Effector memory CD8-positive, alpha-beta T cell (primary cell): ENCODE measurements at regions not wholly inside any gene's neighbourhood (a gene's known extent, or its start where the extent isn't known, plus 50 kb on each side); places are given as distances from the start of the nearest gene placed in this dataset.

Source experiments
- ATAC-seq: fragments of 150-1000 bp; cut with Tn5 transposase; replicated peaks from 2 replicates; pipeline ENCODE4 v1.10.0; 2021; ENCODE audit warnings: mild to moderate bottlenecking, moderate library complexity
- DNase-seq, 3 experiments: peaks; one replicate each; pipeline ENCODE4 v3.0.0; 2021
- H3K27ac Mint-ChIP-seq, 2 donors: one replicate each; pipeline ENCODE4 v1.8.0; 2022; ENCODE audit warnings: mild to moderate bottlenecking in 2 of 2, mixed read lengths in 2 of 2, moderate library complexity in 2 of 2
- H3K27me3 Mint-ChIP-seq, 2 donors: one replicate each; pipeline ENCODE4 v1.8.0; 2022; ENCODE audit warnings: mixed read lengths in 2 of 2
- H3K36me3 Mint-ChIP-seq: one replicate; pipeline ENCODE4 v1.8.0; 2022; ENCODE audit warnings: mild to moderate bottlenecking, moderate library complexity, mixed read lengths; ENCODE audit not compliant: insufficient read depth
- H3K4me1 Mint-ChIP-seq, 2 donors: one replicate each; pipeline ENCODE4 v1.8.0; 2022; ENCODE audit warnings: low read depth in 2 of 2, mixed read lengths in 2 of 2
- H3K4me3 Mint-ChIP-seq, 2 donors: one replicate each; pipeline ENCODE4 v1.8.0; 2022; ENCODE audit warnings: mild to moderate bottlenecking in 2 of 2, mixed read lengths in 2 of 2, moderate library complexity in 2 of 2
- H3K9me3 Mint-ChIP-seq, 2 donors: one replicate each; pipeline ENCODE4 v1.8.0; 2022; ENCODE audit warnings: mixed read lengths in 2 of 2

GRCh38 chr2:21431078-21431477 is 307.3 kb downstream of the TDRD15 start:
- no peak overlapping the region for H3K4me3 Mint-ChIP-seq
- peaks cover 10 to 18% of the 10 kb centered on the region in 2 donors for H3K9me3 Mint-ChIP-seq
- no peaks in the 10 kb centered on the region for H3K36me3 Mint-ChIP-seq
- H3K27ac Mint-ChIP-seq = no peak overlapping the region
- H3K27me3 Mint-ChIP-seq = no peaks in the 10 kb centered on the region
- ATAC-seq (no peak), DNase-seq (no peak)
- no peaks in the 10 kb centered on the region for H3K4me1 Mint-ChIP-seq

GRCh38 chr2:21438949-21439348 is 315.2 kb downstream of the TDRD15 start:
- no peak overlapping the region for H3K27ac Mint-ChIP-seq
- peaks cover 0 to 7% of the 10 kb centered on the region in 2 donors for H3K9me3 Mint-ChIP-seq
- DNase-seq (no peak), ATAC-seq (no peak)
- H3K27me3 Mint-ChIP-seq = no peaks in the 10 kb centered on the region
- no peaks in the 10 kb centered on the region for H3K4me1 Mint-ChIP-seq
- no peak overlapping the region for H3K4me3 Mint-ChIP-seq
- no peaks in the 10 kb centered on the region for H3K36me3 Mint-ChIP-seq

- Mint-ChIP-seq H3K4me1 (no peaks in the 10 kb centered on the region), H3K4me3 (no peak overlapping the region), H3K27ac (no peak overlapping the region), H3K27me3 (no peaks in the 10 kb centered on the region), H3K36me3 (no peaks in the 10 kb centered on the region), H3K9me3 (peaks cover 1 to 7% of the 10 kb centered on the region in 2 donors)
- no peak for DNase-seq
- ATAC-seq = no peak
Observed at GRCh38 chr2:21441442-21441841, 317.7 kb downstream of the TDRD15 start.

GRCh38 chr2:21443494-21444105 is 319.8 kb downstream of the TDRD15 start:
- Mint-ChIP-seq H3K9me3 (peaks cover 3 to 19% of the 10 kb centered on the region in 2 donors), H3K4me1 (no peaks in the 10 kb centered on the region), H3K36me3 (no peaks in the 10 kb centered on the region), H3K27ac (no peak overlapping the region), H3K27me3 (no peaks in the 10 kb centered on the region), H3K4me3 (no peak overlapping the region)
- DNase-seq (no peak), ATAC-seq (no peak)

- no peak overlapping the region for H3K27ac Mint-ChIP-seq
- no peak for ATAC-seq
- DNase-seq = no peak
- H3K4me3 Mint-ChIP-seq = no peak overlapping the region
- no peaks in the 10 kb centered on the region for H3K4me1 Mint-ChIP-seq
- H3K9me3 Mint-ChIP-seq = peaks cover 4 to 12% of the 10 kb centered on the region in 2 donors
- H3K36me3 Mint-ChIP-seq = no peaks in the 10 kb centered on the region
- no peaks in the 10 kb centered on the region for H3K27me3 Mint-ChIP-seq
Observed at GRCh38 chr2:21449881-21450280, 326.1 kb downstream of the TDRD15 start.

- H3K36me3 Mint-ChIP-seq = no peaks in the 10 kb centered on the region
- no peak overlapping the region for H3K27ac Mint-ChIP-seq
- H3K4me1 Mint-ChIP-seq = no peaks in the 10 kb centered on the region
- H3K9me3 Mint-ChIP-seq = peaks cover 4 to 13% of the 10 kb centered on the region in 2 donors
- H3K27me3 Mint-ChIP-seq = no peaks in the 10 kb centered on the region
- ATAC-seq (no peak), DNase-seq (no peak)
- H3K4me3 Mint-ChIP-seq = no peak overlapping the region
Observed at GRCh38 chr2:21451403-21451802, 327.6 kb downstream of the TDRD15 start.

GRCh38 chr2:21452263-21452662 is 328.5 kb downstream of the TDRD15 start:
- Mint-ChIP-seq H3K4me3 (no peak overlapping the region), H3K9me3 (peaks cover 1 to 19% of the 10 kb centered on the region in 2 donors), H3K27ac (no peak overlapping the region), H3K4me1 (no peaks in the 10 kb centered on the region), H3K27me3 (no peaks in the 10 kb centered on the region), H3K36me3 (no peaks in the 10 kb centered on the region)
- DNase-seq (no peak), ATAC-seq (no peak)

- H3K27me3 Mint-ChIP-seq = no peaks in the 10 kb centered on the region
- no peak overlapping the region for H3K4me3 Mint-ChIP-seq
- H3K36me3 Mint-ChIP-seq = no peaks in the 10 kb centered on the region
- ATAC-seq (no peak), DNase-seq (no peak)
- H3K4me1 Mint-ChIP-seq = no peaks in the 10 kb centered on the region
- H3K9me3 Mint-ChIP-seq = peaks cover 1 to 15% of the 10 kb centered on the region in 2 donors
- H3K27ac Mint-ChIP-seq = no peak overlapping the region
Observed at GRCh38 chr2:21452678-21453077, 328.9 kb downstream of the TDRD15 start.

GRCh38 chr2:21453723-21454450 is 330.1 kb downstream of the TDRD15 start:
- Mint-ChIP-seq H3K36me3 (no peaks in the 10 kb centered on the region), H3K4me1 (no peaks in the 10 kb centered on the region), H3K27me3 (no peaks in the 10 kb centered on the region), H3K27ac (no peak overlapping the region), H3K4me3 (no peak overlapping the region), H3K9me3 (peaks cover 1 to 9% of the 10 kb centered on the region in 2 donors)
- DNase-seq = no peak
- ATAC-seq = no peak

GRCh38 chr2:21454839-21455238 is 331.1 kb downstream of the TDRD15 start:
- ATAC-seq (no peak), DNase-seq (no peak)
- no peaks in the 10 kb centered on the region for H3K27me3 Mint-ChIP-seq
- H3K4me3 Mint-ChIP-seq = no peak overlapping the region
- H3K9me3 Mint-ChIP-seq = peaks cover 1 to 15% of the 10 kb centered on the region in 2 donors
- no peak overlapping the region for H3K27ac Mint-ChIP-seq
- no peaks in the 10 kb centered on the region for H3K36me3 Mint-ChIP-seq
- H3K4me1 Mint-ChIP-seq = no peaks in the 10 kb centered on the region

- Mint-ChIP-seq H3K27me3 (no peaks in the 10 kb centered on the region), H3K9me3 (peaks cover 3 to 22% of the 10 kb centered on the region in 2 donors), H3K27ac (no peak overlapping the region), H3K4me1 (no peaks in the 10 kb centered on the region), H3K4me3 (no peak overlapping the region), H3K36me3 (no peaks in the 10 kb centered on the region)
- no peak for DNase-seq
- ATAC-seq = no peak
Observed at GRCh38 chr2:21461754-21462240, 338.0 kb downstream of the TDRD15 start.

- Mint-ChIP-seq H3K27ac (no peak overlapping the region), H3K9me3 (peaks cover 4 to 14% of the 10 kb centered on the region in 2 donors), H3K36me3 (no peaks in the 10 kb centered on the region), H3K4me1 (no peaks in the 10 kb centered on the region), H3K27me3 (no peaks in the 10 kb centered on the region), H3K4me3 (no peak overlapping the region)
- DNase-seq = no peak
- ATAC-seq = no peak
Observed at GRCh38 chr2:21466341-21466927, 342.7 kb downstream of the TDRD15 start.

- H3K36me3 Mint-ChIP-seq = no peaks in the 10 kb centered on the region
- DNase-seq = no peak
- no peak overlapping the region for H3K27ac Mint-ChIP-seq
- no peak overlapping the region for H3K4me3 Mint-ChIP-seq
- no peaks in the 10 kb centered on the region for H3K4me1 Mint-ChIP-seq
- no peak for ATAC-seq
- no peaks in the 10 kb centered on the region for H3K27me3 Mint-ChIP-seq
- H3K9me3 Mint-ChIP-seq = peaks cover 5 to 14% of the 10 kb centered on the region in 2 donors
Observed at GRCh38 chr2:21467280-21467818, 343.6 kb downstream of the TDRD15 start.

- no peaks in the 10 kb centered on the region for H3K4me1 Mint-ChIP-seq
- H3K4me3 Mint-ChIP-seq = no peak overlapping the region
- DNase-seq (no peak), ATAC-seq (no peak)
- H3K27ac Mint-ChIP-seq = no peak overlapping the region
- H3K9me3 Mint-ChIP-seq = peaks cover 5 to 14% of the 10 kb centered on the region in 2 donors
- no peaks in the 10 kb centered on the region for H3K27me3 Mint-ChIP-seq
- no peaks in the 10 kb centered on the region for H3K36me3 Mint-ChIP-seq
Observed at GRCh38 chr2:21467910-21468309, 344.1 kb downstream of the TDRD15 start.
